Dermis blood vessel endothelial cell (primary cell): ENCODE measurements at regions not wholly inside any gene's neighbourhood (a gene's known extent, or its start where the extent isn't known, plus 50 kb on each side); places are given as distances from the start of the nearest gene placed in this dataset.
"Not testable (repeated sequence)": the region's sequence is repeated elsewhere in the genome, so short reads cannot be mapped to it uniquely, and the experiment has no call there.

Experiments used
- DNase-seq: peaks from one replicate; pipeline ENCODE4 v3.0.0; 2010

- no peak for DNase-seq
Observed at GRCh38 chr12:126936181-126936851, 1330.7 kb upstream of the TMEM132C start.

- no peak for DNase-seq
Observed at GRCh38 chr12:126937431-126937830, 1329.5 kb upstream of the TMEM132C start.

- DNase-seq: no peak
Observed at GRCh38 chr12:126944684-126945083, 1322.3 kb upstream of the TMEM132C start.

GRCh38 chr12:126946958-126947357, 1320.0 kb upstream of the TMEM132C start:
- not testable (repeated sequence) for DNase-seq

GRCh38 chr12:126949558-126949957, 1317.4 kb upstream of the TMEM132C start:
- no peak for DNase-seq

- no peak for DNase-seq
Observed at GRCh38 chr12:126950266-126950665, 1316.7 kb upstream of the TMEM132C start.

- no peak for DNase-seq
Observed at GRCh38 chr12:126952096-126953007, 1314.6 kb upstream of the TMEM132C start.

- DNase-seq: no peak
Observed at GRCh38 chr12:126953365-126953889, 1313.5 kb upstream of the TMEM132C start.

GRCh38 chr12:126960221-126960620, 1306.7 kb upstream of the TMEM132C start:
- DNase-seq: no peak

GRCh38 chr12:126960709-126961108, 1306.3 kb upstream of the TMEM132C start:
- DNase-seq: no peak

GRCh38 chr12:126963825-126964224, 1303.1 kb upstream of the TMEM132C start:
- DNase-seq: no peak

- DNase-seq: no peak
Observed at GRCh38 chr12:126966498-126966897, 1300.5 kb upstream of the TMEM132C start.

- DNase-seq: no peak
Observed at GRCh38 chr12:126967152-126967551, 1299.8 kb upstream of the TMEM132C start.

GRCh38 chr12:126974779-126975178, 1292.2 kb upstream of the TMEM132C start:
- no peak for DNase-seq

GRCh38 chr12:126976579-126976978, 1290.4 kb upstream of the TMEM132C start:
- no peak for DNase-seq

GRCh38 chr12:126979564-126979963, 1287.4 kb upstream of the TMEM132C start:
- not testable (repeated sequence) for DNase-seq

GRCh38 chr12:126982707-126983106, 1284.3 kb upstream of the TMEM132C start:
- no peak for DNase-seq

- not testable (repeated sequence) for DNase-seq
Observed at GRCh38 chr12:126983735-126984134, 1283.2 kb upstream of the TMEM132C start.

GRCh38 chr12:126985663-126986062, 1281.3 kb upstream of the TMEM132C start:
- DNase-seq: not testable (repeated sequence)

- no peak for DNase-seq
Observed at GRCh38 chr12:126989532-126989931, 1277.4 kb upstream of the TMEM132C start.

GRCh38 chr12:126993898-126994297, 1273.1 kb upstream of the TMEM132C start:
- no peak for DNase-seq

GRCh38 chr12:126994599-126994998, 1272.4 kb upstream of the TMEM132C start:
- no peak for DNase-seq

GRCh38 chr12:126998031-126998430, 1268.9 kb upstream of the TMEM132C start:
- DNase-seq: no peak
